ENCODE measurements at regions not wholly inside any gene's neighbourhood (a gene's known extent, or its start where the extent isn't known, plus 50 kb on each side); places are given as distances from the start of the nearest gene placed in this dataset.
"Not testable (repeated sequence)": the region's sequence is repeated elsewhere in the genome, so short reads cannot be mapped to it uniquely, and the experiment has no call there.

GRCh38 chr10:62590306-62590705, 214.2 kb upstream of the ADO start:
- no peaks in the 10 kb centered on the region for H3K4me1 ChIP-seq
- no peak overlapping the region for H3K4me3 ChIP-seq
- ATAC-seq: no peak
- H3K9me3 ChIP-seq: no peaks in the 10 kb centered on the region
- H3K27ac ChIP-seq: no peak overlapping the region
- H3K36me3 ChIP-seq (replicated peaks in 1 of 2; ENCODE audit: insufficient read depth in 1 of 2, low read depth in 2 of 2): no peaks in the 10 kb centered on the region
- no peaks in the 10 kb centered on the region for H3K27me3 ChIP-seq
- TF ChIP-seq CTCF (IDR thresholded peaks at IDR 0.05) (no peak), POLR2A (IDR thresholded peaks at IDR 0.05) (no peak)
- intact Hi-C loops (cut with DNase I): loop anchor here (10.0 kb wide), 1 partner anchor 494 kb away; no protein-coding TSS in a partner anchor
- no peak for DNase-seq
- WGBS, 2 donors: 62 to 67% methylated on average over 3 of the region's 3 CpGs

- intact Hi-C loops (cut with DNase I): loop anchor here (10.0 kb wide), 1 partner anchor 491 kb away; no protein-coding TSS in a partner anchor
- ATAC-seq (peak; percentile 81), DNase-seq (peak; percentile 44 to 63 (median 56))
- Histone ChIP-seq H3K27me3 (no peaks in the 10 kb centered on the region), H3K4me1 (no peaks in the 10 kb centered on the region), H3K36me3 (replicated peaks in 1 of 2; ENCODE audit: insufficient read depth in 1 of 2, low read depth in 2 of 2) (no peaks in the 10 kb centered on the region), H3K4me3 (no peak overlapping the region), H3K9me3 (no peaks in the 10 kb centered on the region), H3K27ac (no peak overlapping the region)
- no peak for TF ChIP-seq POLR2A (IDR thresholded peaks at IDR 0.05)
- TF ChIP-seq CTCF (IDR thresholded peaks at IDR 0.05): peak; percentile 48 to 95 (median 75)
- WGBS, 2 donors: 29 to 41% methylated on average over 3 of the region's 3 CpGs
Measured at GRCh38 chr10:62594093-62594520, 210.4 kb upstream of the ADO start.

GRCh38 chr10:62597226-62597625, 207.3 kb upstream of the ADO start:
- TF ChIP-seq CTCF (IDR thresholded peaks at IDR 0.05) (no peak), POLR2A (IDR thresholded peaks at IDR 0.05) (no peak)
- Histone ChIP-seq H3K36me3 (replicated peaks in 1 of 2; ENCODE audit: insufficient read depth in 1 of 2, low read depth in 2 of 2) (no peaks in the 10 kb centered on the region), H3K4me1 (no peaks in the 10 kb centered on the region), H3K4me3 (no peak overlapping the region), H3K9me3 (no peaks in the 10 kb centered on the region), H3K27me3 (no peaks in the 10 kb centered on the region), H3K27ac (no peak overlapping the region)
- ATAC-seq (no peak), DNase-seq (no peak)
- 84 to 92% methylated on average over 3 of the region's 3 CpGs for WGBS, 2 donors
- intact Hi-C loops (cut with DNase I): loop anchor here (10.0 kb wide), 1 partner anchor 488 kb away; no protein-coding TSS in a partner anchor

- WGBS, 2 donors: 17 to 32% methylated on average over 2 of the region's 2 CpGs
- ATAC-seq: no peak
Measured at GRCh38 chr10:62599161-62599560, 205.4 kb upstream of the ADO start.

GRCh38 chr10:62606551-62606950, 198.0 kb upstream of the ADO start:
- H3K27me3 ChIP-seq; H3K27ac ChIP-seq; ATAC-seq; H3K9me3 ChIP-seq; H3K4me3 ChIP-seq; intact Hi-C loops (cut with DNase I); H3K4me1 ChIP-seq; H3K36me3 ChIP-seq (replicated peaks in 1 of 2; ENCODE audit: insufficient read depth in 1 of 2, low read depth in 2 of 2); DNase-seq: not testable (repeated sequence)
- 83 to 94% methylated on average over 3 to 4 of the region's 4 CpGs for whole genome bisulfite sequencing, 2 donors

More at GRCh38 chr10:62599161-62599560, 205.4 kb upstream of the ADO start:
- DNase-seq: no peak
- no peak for TF ChIP-seq POLR2A (IDR thresholded peaks at IDR 0.05)
- no peak for TF ChIP-seq CTCF (IDR thresholded peaks at IDR 0.05)
- intact Hi-C loops (cut with DNase I): loop anchor here (10.0 kb wide), 1 partner anchor 486 kb away; no protein-coding TSS in a partner anchor
- Histone ChIP-seq H3K27me3 (no peaks in the 10 kb centered on the region), H3K36me3 (replicated peaks in 1 of 2; ENCODE audit: insufficient read depth in 1 of 2, low read depth in 2 of 2) (no peaks in the 10 kb centered on the region), H3K4me1 (no peaks in the 10 kb centered on the region), H3K27ac (no peak overlapping the region), H3K9me3 (no peaks in the 10 kb centered on the region), H3K4me3 (no peak overlapping the region)

- WGBS, 2 donors: 58 to 60% methylated on average over 8 to 33 of the region's 34 CpGs
- H3K4me3 ChIP-seq; ATAC-seq; intact Hi-C loops (cut with DNase I); H3K27me3 ChIP-seq; H3K4me1 ChIP-seq; H3K9me3 ChIP-seq; DNase-seq; H3K27ac ChIP-seq; H3K36me3 ChIP-seq (replicated peaks in 1 of 2; ENCODE audit: insufficient read depth in 1 of 2, low read depth in 2 of 2): not testable (repeated sequence)
Measured at GRCh38 chr10:62608189-62608875, 196.2 kb upstream of the ADO start.

Data from body of pancreas (tissue), 4 donors.